Ovary (tissue), 3 donors: ENCODE measurements at regions not wholly inside any gene's neighbourhood (a gene's known extent, or its start where the extent isn't known, plus 50 kb on each side); places are given as distances from the start of the nearest gene placed in this dataset.

Source experiments
- CTCF ChIP-seq, 3 donors: fragments of 450-650 bp in 2 of 3; fragments of 200-600 bp in 1 of 3; IDR thresholded peaks; one replicate each; pipeline versions ENCODE4 v1.5.1 to v1.8.0; 2016 to 2022; ENCODE audit warnings: antibody characterized with exemption in 3 of 3, mild to moderate bottlenecking in 1 of 3
- POLR2A ChIP-seq: fragments of 450-650 bp; IDR thresholded peaks from one replicate; pipeline ENCODE4 v1.6.1; 2017; ENCODE audit warnings: antibody characterized with exemption, mild to moderate bottlenecking, moderate library complexity
- donor health status: DM: no; HTN: no; CAD: no.

GRCh38 chr6:121006024-121006423 is 328.3 kb downstream of the TBC1D32 start:
- no peak for TF ChIP-seq POLR2A
- no peak for TF ChIP-seq CTCF (IDR thresholded peaks at IDR 0.05)
